ENCODE measurements at regions not wholly inside any gene's neighbourhood (a gene's known extent, or its start where the extent isn't known, plus 50 kb on each side); places are given as distances from the start of the nearest gene placed in this dataset.

- H3K27me3 ChIP-seq, result no peaks in the 10 kb centered on the region
- no peak for DNase-seq
- intact Hi-C loops (cut with DNase I), result no loop called here
- no peaks in the 10 kb centered on the region for H3K9me3 ChIP-seq
- no peaks in the 10 kb centered on the region for H3K36me3 ChIP-seq
- no peak for TF ChIP-seq CTCF (IDR thresholded peaks at IDR 0.05)
- ATAC-seq, result no peak
- no peaks in the 10 kb centered on the region for H3K4me1 ChIP-seq
- H3K27ac ChIP-seq, result no peak overlapping the region
- H3K4me3 ChIP-seq, result no peak overlapping the region
Measured at GRCh38 chr9:115362101-115362500, 244.1 kb upstream of the TNC start.

GRCh38 chr9:115362640-115363039, 244.7 kb upstream of the TNC start:
- intact Hi-C loops (cut with DNase I), result no loop called here
- ATAC-seq (no peak), DNase-seq (no peak)
- no peaks in the 10 kb centered on the region for H3K36me3 ChIP-seq
- no peak overlapping the region for H3K27ac ChIP-seq
- no peaks in the 10 kb centered on the region for H3K27me3 ChIP-seq
- no peak overlapping the region for H3K4me3 ChIP-seq
- H3K9me3 ChIP-seq, result no peaks in the 10 kb centered on the region
- no peaks in the 10 kb centered on the region for H3K4me1 ChIP-seq
- no peak for TF ChIP-seq CTCF (IDR thresholded peaks at IDR 0.05)

GRCh38 chr9:115364991-115365390, 247.0 kb upstream of the TNC start:
- no peak for TF ChIP-seq CTCF (IDR thresholded peaks at IDR 0.05)
- ATAC-seq (no peak), DNase-seq (no peak)
- Histone ChIP-seq H3K27me3 (no peaks in the 10 kb centered on the region), H3K9me3 (no peaks in the 10 kb centered on the region), H3K4me3 (no peak overlapping the region), H3K27ac (no peak overlapping the region), H3K36me3 (no peaks in the 10 kb centered on the region), H3K4me1 (no peaks in the 10 kb centered on the region)
- intact Hi-C loops (cut with DNase I), result no loop called here

GRCh38 chr9:115367321-115367720, 249.4 kb upstream of the TNC start:
- intact Hi-C loops (cut with DNase I), result no loop called here
- TF ChIP-seq CTCF (IDR thresholded peaks at IDR 0.05), result no peak
- Histone ChIP-seq H3K9me3 (peaks cover 3% of the 10 kb centered on the region), H3K27ac (no peak overlapping the region), H3K36me3 (no peaks in the 10 kb centered on the region), H3K4me3 (no peak overlapping the region), H3K27me3 (no peaks in the 10 kb centered on the region), H3K4me1 (no peaks in the 10 kb centered on the region)
- DNase-seq (no peak), ATAC-seq (no peak)

DNA sequence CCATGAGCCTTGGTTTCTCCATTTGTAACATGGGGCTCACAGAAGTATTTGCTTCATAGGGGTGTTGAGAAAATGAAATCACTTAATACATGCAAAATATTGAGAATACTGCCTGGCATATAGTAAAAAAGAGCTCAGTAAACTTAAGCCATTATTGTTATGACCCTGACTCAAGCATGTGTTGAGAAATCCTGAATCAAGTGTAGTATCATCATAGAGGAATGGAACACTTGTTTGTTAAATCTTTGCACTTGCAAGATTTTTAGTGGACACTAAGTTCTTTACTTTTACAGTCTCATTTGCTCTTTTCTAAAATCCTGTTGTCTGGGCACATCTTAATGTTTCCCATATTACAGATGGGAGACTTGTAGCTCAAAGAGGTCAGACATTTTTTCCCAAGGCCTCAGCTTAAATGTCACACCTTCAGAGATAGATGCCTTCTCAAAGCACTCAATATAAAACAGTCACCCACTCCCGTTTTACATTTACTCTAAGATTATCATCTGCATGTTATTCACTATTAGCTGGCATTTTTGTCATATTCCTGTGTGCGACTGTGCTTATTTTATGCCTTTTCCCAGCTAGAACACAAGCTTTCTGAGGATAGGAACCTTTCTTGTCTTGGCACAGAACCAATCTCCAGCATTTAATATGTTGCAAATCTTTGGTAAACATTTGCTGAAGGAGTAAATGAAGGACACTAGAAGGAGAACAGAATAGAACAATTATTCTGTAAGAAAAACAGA, 250.0 kb upstream of the TNC start:
- Histone ChIP-seq H3K27me3 (no peaks in the 10 kb centered on the region), H3K4me3 (no peak overlapping the region), H3K4me1 (no peaks in the 10 kb centered on the region), H3K9me3 (peaks cover 3% of the 10 kb centered on the region), H3K27ac (no peak overlapping the region), H3K36me3 (no peaks in the 10 kb centered on the region)
- no peak for TF ChIP-seq CTCF (IDR thresholded peaks at IDR 0.05)
- DNase-seq, result no peak
- ATAC-seq, result no peak
- intact Hi-C loops (cut with DNase I), result no loop called here

Measured in upper lobe of right lung (tissue), 1 donor.